Panc1 (cell line): ENCODE measurements at regions not wholly inside any gene's neighbourhood (a gene's known extent, or its start where the extent isn't known, plus 50 kb on each side); places are given as distances from the start of the nearest gene placed in this dataset.

Experiments
- ATAC-seq: fragments of 200-7000 bp; cut with Tn5 transposase; 2 replicates; pipeline ENCODE4 v1.9.1; 2020; ENCODE audit warnings: mild to moderate bottlenecking, moderate library complexity
- BruUV-seq: library from RNA; stranded (reverse); fragments of 400-500 nt; replicated peaks from 2 replicates; lab custom pipeline; 2021; lab: Mats Ljungman, UMichigan
- CTCF ChIA-PET: fragments of 300-600 bp; sonication (Branson Sonifier 250); formaldehyde crosslinking; loops from one replicate; lab custom pipeline; 2022; ENCODE audit warnings: antibody characterized with exemption; lab: Charles Lee
- POLR2A ChIA-PET: fragments of 300-600 bp; sonication (Branson Sonifier 250); formaldehyde crosslinking; loops from one replicate; lab custom pipeline; 2022; ENCODE audit warnings: antibody characterized with exemption; lab: Charles Lee
- DNase-seq: peaks from one replicate; pipeline ENCODE4 v3.0.0-alpha.2; 2010; ENCODE audit warnings: low read depth, low spot score
- H3K27ac ChIP-seq: 2 replicates; pipeline ENCODE4 v1.5.1; 2011; ENCODE audit warnings: mild to moderate bottlenecking, low read length, inconsistent platforms
- H3K27me3 ChIP-seq: fragments of 200-500 bp; sonication (Bioruptor generic); 2 replicates; pipeline ENCODE4 v1.6.0; 2014; ENCODE audit warnings: low read length, inconsistent platforms; ENCODE audit not compliant: control insufficient read depth, insufficient read depth
- H3K36me3 ChIP-seq: fragments of 200-500 bp; sonication (Bioruptor generic); 2 replicates; pipeline ENCODE4 v1.5.1; 2014; ENCODE audit warnings: inconsistent platforms, mild to moderate bottlenecking, low read length, moderate library complexity; ENCODE audit not compliant: control insufficient read depth, insufficient read depth
- H3K4me1 ChIP-seq: 2 replicates; pipeline ENCODE4 v1.5.1; 2011; ENCODE audit warnings: inconsistent platforms, mild to moderate bottlenecking, low read length, moderate library complexity; ENCODE audit not compliant: control insufficient read depth, insufficient read depth
- H3K4me3 ChIP-seq, 2 experiments: 2 replicates each; pipeline ENCODE4 v1.5.1; 2011 to 2012; ENCODE audit warnings: low read depth in 2 of 2, low read length in 2 of 2, mild to moderate bottlenecking in 2 of 2, inconsistent platforms in 1 of 2, moderate library complexity in 1 of 2
- H3K9me3 ChIP-seq: fragments of 200-500 bp; sonication (Bioruptor generic); 2 replicates; pipeline ENCODE4 v1.5.1; 2014; ENCODE audit warnings: low read depth, mild to moderate bottlenecking, inconsistent platforms, low read length, moderate library complexity; ENCODE audit not compliant: control insufficient read depth, insufficient read depth
- CTCF ChIP-seq: fragments of 450-650 bp; IDR thresholded peaks from 2 replicates; pipeline ENCODE4 v1.5.1; 2017; ENCODE audit warnings: mild to moderate bottlenecking
- POLR2AphosphoS5 ChIP-seq: IDR thresholded peaks from 2 replicates; pipeline ENCODE4 v1.6.1; 2012; ENCODE audit warnings: mild to moderate bottlenecking, low read depth, low read length, moderate library complexity
- REST ChIP-seq, 2 experiments: IDR thresholded peaks; 2 replicates each; pipeline ENCODE4 v1.6.1; 2011 to 2012; ENCODE audit warnings: low read depth in 2 of 2, control low read depth in 1 of 2, low read length in 1 of 2, mild to moderate bottlenecking in 1 of 2, moderate library complexity in 1 of 2; ENCODE audit not compliant: insufficient read depth in 1 of 2
- SIN3A ChIP-seq: IDR thresholded peaks from 2 replicates; pipeline ENCODE4 v1.6.1; 2012; ENCODE audit warnings: low read depth, mild to moderate bottlenecking, low read length, moderate library complexity, borderline replicate concordance; ENCODE audit not compliant: insufficient read depth
- TCF7L2 ChIP-seq: IDR thresholded peaks from 2 replicates; pipeline ENCODE4 v1.6.1; 2011; ENCODE audit warnings: mild to moderate bottlenecking, low read depth, low read length, inconsistent platforms
- in situ Hi-C: cut with HindIII; loops from 2 replicates; pipeline ENCODE4 v1.10.0; 2016; ENCODE audit warnings: low sequenced_read_pairs, low pct_unique_long_range_greater_than_20kb
- intact Hi-C: fragments of 100-400 bp; cut with micrococcal nuclease; formaldehyde crosslinking; loops from one replicate; pipeline ENCODE4 v1.10.0; 2022; ENCODE audit not compliant: unreplicated experiment

- DNase-seq (no peak), ATAC-seq (no peak)
- intact Hi-C loops = no loop called here
- Histone ChIP-seq H3K27me3 (no peaks in the 10 kb centered on the region), H3K27ac (no peak overlapping the region), H3K9me3 (no peaks in the 10 kb centered on the region), H3K4me3 (no peak overlapping the region), H3K36me3 (no peaks in the 10 kb centered on the region), H3K4me1 (no peaks in the 10 kb centered on the region)
- in situ Hi-C loops = no loop called here
- BruUV-seq = no TSS peak
- ChIA-PET CTCF (no interaction called here), POLR2A (no interaction called here)
- TF ChIP-seq SIN3A (no peak), REST (IDR thresholded peaks at IDR 0.05; ENCODE audit: insufficient read depth in 1 of 2, low read depth in 2 of 2, low read length in 1 of 2) (no peak), POLR2AphosphoS5 (no peak), CTCF (no peak), TCF7L2 (no peak)
These were observed 511.2 kb downstream of the DCDC2C start for GRCh38 chr2:4214444-4215205.

- no peak overlapping the region for H3K27ac ChIP-seq
- no peaks in the 10 kb centered on the region for H3K9me3 ChIP-seq
- ATAC-seq = no peak
- DNase-seq = no peak
- no peaks in the 10 kb centered on the region for H3K4me1 ChIP-seq
- H3K4me3 ChIP-seq = no peak overlapping the region
- POLR2A ChIA-PET = no interaction called here
- in situ Hi-C loops (no loop called here), intact Hi-C loops (no loop called here)
- no peaks in the 10 kb centered on the region for H3K36me3 ChIP-seq
- BruUV-seq = no TSS peak
- CTCF ChIA-PET = no interaction called here
- no peaks in the 10 kb centered on the region for H3K27me3 ChIP-seq
- TF ChIP-seq POLR2AphosphoS5 = no peak
- no peak for TF ChIP-seq TCF7L2
- no peak for TF ChIP-seq CTCF
- TF ChIP-seq SIN3A = no peak
- TF ChIP-seq REST (IDR thresholded peaks at IDR 0.05; ENCODE audit: insufficient read depth in 1 of 2, low read depth in 2 of 2, low read length in 1 of 2) = no peak
These were observed 514.4 kb downstream of the DCDC2C start for GRCh38 chr2:4217737-4218136.
